HEK293 (cell line): ENCODE measurements at regions not wholly inside any gene's neighbourhood (a gene's known extent, or its start where the extent isn't known, plus 50 kb on each side); places are given as distances from the start of the nearest gene placed in this dataset.

Experiments
- SETDB1 ChIP-seq: IDR thresholded peaks from one replicate; pipeline ENCODE4 v1.6.1; 2017; ENCODE audit warnings: mild to moderate bottlenecking, low read length, moderate library complexity, mixed read lengths; ENCODE audit not compliant: insufficient read length
- ZBTB1 ChIP-seq: fragments of 450-650 bp; formaldehyde crosslinking; IDR thresholded peaks from 2 replicates; pipeline ENCODE4 v1.5.1; 2016; ENCODE audit warnings: missing biosample characterization, missing genetic modification characterization
- ZNF138 ChIP-seq: fragments of 450-650 bp; formaldehyde crosslinking; IDR thresholded peaks from 2 replicates; pipeline ENCODE4 v1.5.1; 2016; ENCODE audit warnings: missing biosample characterization, missing genetic modification characterization, borderline replicate concordance
- ZNF274 ChIP-seq, 2 experiments: fragments of 200-500 bp in 1 of 2; fragments of 450-650 bp in 1 of 2; sonication (Bioruptor generic) in 1 of 2; formaldehyde crosslinking in 1 of 2; IDR thresholded peaks; 2 replicates each; pipeline versions ENCODE4 v1.5.1 to v1.6.1; 2014 to 2016; ENCODE audit warnings: borderline replicate concordance in 1 of 2, inconsistent platforms in 1 of 2, low read length in 1 of 2, missing biosample characterization in 1 of 2, missing genetic modification characterization in 1 of 2
- ZNF777 ChIP-seq: fragments of 450-650 bp; formaldehyde crosslinking; IDR thresholded peaks from 2 replicates; pipeline ENCODE4 v1.5.1; 2017; ENCODE audit warnings: missing biosample characterization, missing genetic modification characterization, borderline replicate concordance
- ZNF843 ChIP-seq: fragments of 450-650 bp; formaldehyde crosslinking; IDR thresholded peaks from 2 replicates; pipeline ENCODE4 v1.5.1; 2016; ENCODE audit warnings: missing biosample characterization, missing genetic modification characterization
- TF ChIP-seq, protein P1 (sequence below): fragments of 450-650 bp; formaldehyde crosslinking; IDR thresholded peaks from 2 replicates; pipeline ENCODE4 v1.5.1; 2016; ENCODE audit warnings: missing biosample characterization, missing genetic modification characterization
- TF ChIP-seq, protein P2 (sequence below): fragments of 450-650 bp; formaldehyde crosslinking; IDR thresholded peaks from 2 replicates; pipeline ENCODE4 v1.5.1; 2016; ENCODE audit warnings: missing biosample characterization, missing genetic modification characterization
- TF ChIP-seq, protein P3 (sequence below): fragments of 450-650 bp; formaldehyde crosslinking; IDR thresholded peaks from 2 replicates; pipeline ENCODE4 v1.5.1; 2016; ENCODE audit warnings: missing biosample characterization, missing genetic modification characterization

DNA sequence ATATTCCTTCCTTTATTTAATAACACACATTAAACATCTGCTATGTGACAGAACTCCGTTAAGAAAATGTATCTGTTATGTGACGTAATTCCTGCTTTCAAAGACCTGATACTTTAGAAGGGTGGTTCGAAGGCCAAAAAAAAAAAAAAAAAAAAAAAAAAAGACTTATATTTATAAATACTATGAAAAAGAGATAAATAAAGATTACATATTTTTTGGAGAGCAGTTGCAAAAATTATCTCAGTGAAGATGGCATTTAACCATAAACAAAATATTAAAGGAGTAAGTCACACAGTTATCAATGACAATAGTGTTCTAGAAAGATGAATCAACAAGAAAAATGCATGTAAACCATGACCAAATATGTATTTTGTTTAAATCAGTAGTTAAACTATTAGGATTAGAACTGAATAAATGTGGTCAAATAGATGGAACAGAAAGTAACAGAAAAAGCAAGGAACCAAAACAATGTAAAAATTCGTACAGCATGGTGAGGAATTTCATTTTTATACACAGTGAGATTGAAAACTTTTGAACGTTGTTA lies 612.3 kb upstream of the SLITRK5 start:
- no peak for TF ChIP-seq ZNF138 (tag by site-specific recombination)
- TF ChIP-seq, protein P1, sequence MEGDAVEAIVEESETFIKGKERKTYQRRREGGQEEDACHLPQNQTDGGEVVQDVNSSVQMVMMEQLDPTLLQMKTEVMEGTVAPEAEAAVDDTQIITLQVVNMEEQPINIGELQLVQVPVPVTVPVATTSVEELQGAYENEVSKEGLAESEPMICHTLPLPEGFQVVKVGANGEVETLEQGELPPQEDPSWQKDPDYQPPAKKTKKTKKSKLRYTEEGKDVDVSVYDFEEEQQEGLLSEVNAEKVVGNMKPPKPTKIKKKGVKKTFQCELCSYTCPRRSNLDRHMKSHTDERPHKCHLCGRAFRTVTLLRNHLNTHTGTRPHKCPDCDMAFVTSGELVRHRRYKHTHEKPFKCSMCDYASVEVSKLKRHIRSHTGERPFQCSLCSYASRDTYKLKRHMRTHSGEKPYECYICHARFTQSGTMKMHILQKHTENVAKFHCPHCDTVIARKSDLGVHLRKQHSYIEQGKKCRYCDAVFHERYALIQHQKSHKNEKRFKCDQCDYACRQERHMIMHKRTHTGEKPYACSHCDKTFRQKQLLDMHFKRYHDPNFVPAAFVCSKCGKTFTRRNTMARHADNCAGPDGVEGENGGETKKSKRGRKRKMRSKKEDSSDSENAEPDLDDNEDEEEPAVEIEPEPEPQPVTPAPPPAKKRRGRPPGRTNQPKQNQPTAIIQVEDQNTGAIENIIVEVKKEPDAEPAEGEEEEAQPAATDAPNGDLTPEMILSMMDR (tag by site-specific recombination): no peak
- no peak for TF ChIP-seq ZNF777
- no peak for TF ChIP-seq ZNF843 (tag by site-specific recombination)
- TF ChIP-seq SETDB1: no peak
- no peak for TF ChIP-seq ZBTB1 (tag by site-specific recombination)
- TF ChIP-seq, protein P2, sequence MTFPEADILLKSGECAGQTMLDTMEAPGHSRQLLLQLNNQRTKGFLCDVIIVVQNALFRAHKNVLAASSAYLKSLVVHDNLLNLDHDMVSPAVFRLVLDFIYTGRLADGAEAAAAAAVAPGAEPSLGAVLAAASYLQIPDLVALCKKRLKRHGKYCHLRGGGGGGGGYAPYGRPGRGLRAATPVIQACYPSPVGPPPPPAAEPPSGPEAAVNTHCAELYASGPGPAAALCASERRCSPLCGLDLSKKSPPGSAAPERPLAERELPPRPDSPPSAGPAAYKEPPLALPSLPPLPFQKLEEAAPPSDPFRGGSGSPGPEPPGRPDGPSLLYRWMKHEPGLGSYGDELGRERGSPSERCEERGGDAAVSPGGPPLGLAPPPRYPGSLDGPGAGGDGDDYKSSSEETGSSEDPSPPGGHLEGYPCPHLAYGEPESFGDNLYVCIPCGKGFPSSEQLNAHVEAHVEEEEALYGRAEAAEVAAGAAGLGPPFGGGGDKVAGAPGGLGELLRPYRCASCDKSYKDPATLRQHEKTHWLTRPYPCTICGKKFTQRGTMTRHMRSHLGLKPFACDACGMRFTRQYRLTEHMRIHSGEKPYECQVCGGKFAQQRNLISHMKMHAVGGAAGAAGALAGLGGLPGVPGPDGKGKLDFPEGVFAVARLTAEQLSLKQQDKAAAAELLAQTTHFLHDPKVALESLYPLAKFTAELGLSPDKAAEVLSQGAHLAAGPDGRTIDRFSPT: no peak
- TF ChIP-seq, protein P3, sequence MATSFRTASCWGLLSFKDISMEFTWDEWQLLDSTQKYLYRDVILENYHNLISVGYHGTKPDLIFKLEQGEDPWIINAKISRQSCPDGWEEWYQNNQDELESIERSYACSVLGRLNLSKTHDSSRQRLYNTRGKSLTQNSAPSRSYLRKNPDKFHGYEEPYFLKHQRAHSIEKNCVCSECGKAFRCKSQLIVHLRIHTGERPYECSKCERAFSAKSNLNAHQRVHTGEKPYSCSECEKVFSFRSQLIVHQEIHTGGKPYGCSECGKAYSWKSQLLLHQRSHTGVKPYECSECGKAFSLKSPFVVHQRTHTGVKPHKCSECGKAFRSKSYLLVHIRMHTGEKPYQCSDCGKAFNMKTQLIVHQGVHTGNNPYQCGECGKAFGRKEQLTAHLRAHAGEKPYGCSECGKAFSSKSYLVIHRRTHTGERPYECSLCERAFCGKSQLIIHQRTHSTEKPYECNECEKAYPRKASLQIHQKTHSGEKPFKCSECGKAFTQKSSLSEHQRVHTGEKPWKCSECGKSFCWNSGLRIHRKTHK (tag by site-specific recombination): no peak
- no peak for TF ChIP-seq ZNF274 (IDR thresholded peaks at IDR 0.05; ENCODE audit: low read length)
- no peak for TF ChIP-seq ZNF274 (tag by site-specific recombination; IDR thresholded peaks at IDR 0.05; ENCODE audit: borderline replicate concordance)
